SU-DHL-6 (cell line): ENCODE measurements at regions not wholly inside any gene's neighbourhood (a gene's known extent, or its start where the extent isn't known, plus 50 kb on each side); places are given as distances from the start of the nearest gene placed in this dataset.

ENCODE experiments used
- CTCF ChIP-seq: fragments of 200-600 bp; sonication (generic); IDR thresholded peaks from one replicate; pipeline ENCODE4 v1.5.1; 2017; ENCODE audit warnings: antibody characterized with exemption, mild to moderate bottlenecking, low read length, moderate library complexity; ENCODE audit not compliant: insufficient read depth, poor library complexity, severe bottlenecking
- EZH2phosphoT487 ChIP-seq: fragments of 200-600 bp; sonication (generic), shearing (Covaris generic); conservative IDR thresholded peaks from 2 replicates; pipeline ENCODE4 v1.6.1; 2018; ENCODE audit warnings: mild to moderate bottlenecking, antibody characterized with exemption, low read length, moderate library complexity, mixed read lengths

- TF ChIP-seq CTCF = no peak
- no peak for TF ChIP-seq EZH2phosphoT487
These were observed 1921.2 kb upstream of the PRR20A start for GRCh38 chr13:55219538-55219937.
